NCI-H345 treated with DMSO at 0.1 percent for 48 hours (cell line): ENCODE measurements at regions not wholly inside any gene's neighbourhood (a gene's known extent, or its start where the extent isn't known, plus 50 kb on each side); places are given as distances from the start of the nearest gene placed in this dataset.
"Not testable (repeated sequence)": the region's sequence is repeated elsewhere in the genome, so short reads cannot be mapped to it uniquely, and the experiment has no call there.

Experiments
- DNase-seq: peaks from one replicate; lab custom pipeline; 2025; ENCODE audit not compliant: unreplicated experiment; lab: John Stamatoyannopoulos, UW

GRCh38 chr7:19307554-19307953 lies 162.3 kb upstream of the FERD3L start:
- DNase-seq, result no peak

- DNase-seq, result no peak
Measured at GRCh38 chr7:19305698-19306097, 160.5 kb upstream of the FERD3L start.

GRCh38 chr7:19304086-19304485 lies 158.9 kb upstream of the FERD3L start:
- DNase-seq, result no peak

- DNase-seq, result no peak
Measured at GRCh38 chr7:19302731-19303130, 157.5 kb upstream of the FERD3L start.

- DNase-seq, result no peak
Measured at GRCh38 chr7:19296617-19297016, 151.4 kb upstream of the FERD3L start.

- no peak for DNase-seq
Measured at GRCh38 chr7:19295376-19295775, 150.2 kb upstream of the FERD3L start.

- no peak for DNase-seq
Measured at GRCh38 chr7:19294619-19295018, 149.4 kb upstream of the FERD3L start.

GRCh38 chr7:19293431-19293830 lies 148.2 kb upstream of the FERD3L start:
- no peak for DNase-seq

GRCh38 chr7:19290968-19291367 lies 145.7 kb upstream of the FERD3L start:
- DNase-seq, result no peak

GRCh38 chr7:19290066-19290465 lies 144.8 kb upstream of the FERD3L start:
- no peak for DNase-seq

- no peak for DNase-seq
Measured at GRCh38 chr7:19284596-19285300, 139.5 kb upstream of the FERD3L start.

- no peak for DNase-seq
Measured at GRCh38 chr7:19284136-19284535, 138.9 kb upstream of the FERD3L start.

GRCh38 chr7:19275000-19275399 lies 129.8 kb upstream of the FERD3L start:
- no peak for DNase-seq

GRCh38 chr7:19272329-19272728 lies 127.1 kb upstream of the FERD3L start:
- not testable (repeated sequence) for DNase-seq

- no peak for DNase-seq
Measured at GRCh38 chr7:19269301-19269700, 124.1 kb upstream of the FERD3L start.

- DNase-seq, result no peak
Measured at GRCh38 chr7:19268737-19269136, 123.5 kb upstream of the FERD3L start.

GRCh38 chr7:19262826-19263225 lies 117.6 kb upstream of the FERD3L start:
- DNase-seq, result no peak

- DNase-seq, result no peak
Measured at GRCh38 chr7:19249281-19249680, 104.1 kb upstream of the FERD3L start.

GRCh38 chr7:19248681-19249080 lies 103.5 kb upstream of the FERD3L start:
- DNase-seq, result no peak

- no peak for DNase-seq
Measured at GRCh38 chr7:19248115-19248514, 102.9 kb upstream of the FERD3L start.

- no peak for DNase-seq
Measured at GRCh38 chr7:19247017-19247416, 101.8 kb upstream of the FERD3L start.

GRCh38 chr7:19242246-19242645 lies 97.0 kb upstream of the FERD3L start:
- DNase-seq, result no peak

- DNase-seq, result no peak
Measured at GRCh38 chr7:19239951-19240350, 94.7 kb upstream of the FERD3L start.
